ENCODE measurements at regions not wholly inside any gene's neighbourhood (a gene's known extent, or its start where the extent isn't known, plus 50 kb on each side); places are given as distances from the start of the nearest gene placed in this dataset.

DNA sequence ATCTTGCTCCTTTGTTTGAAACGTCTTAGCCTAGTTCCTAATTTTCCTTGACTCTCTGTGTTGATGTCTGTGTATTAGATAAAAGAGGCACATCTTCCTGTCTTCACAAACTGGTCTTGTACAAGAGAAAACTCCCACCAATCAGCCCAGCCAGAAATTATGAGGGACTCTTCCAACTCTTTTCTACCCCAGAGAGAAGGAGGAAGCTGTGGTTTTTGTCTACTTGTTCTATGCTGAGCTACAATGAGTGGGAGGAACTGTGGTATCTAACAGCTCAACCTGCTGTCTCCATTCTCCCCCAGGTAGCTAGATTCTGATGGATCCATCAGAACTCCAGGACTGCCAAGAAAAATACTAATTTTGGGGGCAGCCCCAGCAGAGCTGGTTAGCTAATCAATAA is 392.5 kb downstream of the HS3ST3B1 start:
- Histone ChIP-seq H3K9me3 (no peaks in the 10 kb centered on the region), H3K36me3 (no peaks in the 10 kb centered on the region), H3K4me3 (no peak overlapping the region), H3K27me3 (no peaks in the 10 kb centered on the region), H3K9ac (ENCODE audit: low read depth in 2 of 2, low read length in 2 of 2) (no peak overlapping the region), H3K27ac (no peak overlapping the region), H3K4me1 (no peaks in the 10 kb centered on the region)
- intact Hi-C loops (cut with DNase I) = no loop called here
- TF ChIP-seq, protein P1, sequence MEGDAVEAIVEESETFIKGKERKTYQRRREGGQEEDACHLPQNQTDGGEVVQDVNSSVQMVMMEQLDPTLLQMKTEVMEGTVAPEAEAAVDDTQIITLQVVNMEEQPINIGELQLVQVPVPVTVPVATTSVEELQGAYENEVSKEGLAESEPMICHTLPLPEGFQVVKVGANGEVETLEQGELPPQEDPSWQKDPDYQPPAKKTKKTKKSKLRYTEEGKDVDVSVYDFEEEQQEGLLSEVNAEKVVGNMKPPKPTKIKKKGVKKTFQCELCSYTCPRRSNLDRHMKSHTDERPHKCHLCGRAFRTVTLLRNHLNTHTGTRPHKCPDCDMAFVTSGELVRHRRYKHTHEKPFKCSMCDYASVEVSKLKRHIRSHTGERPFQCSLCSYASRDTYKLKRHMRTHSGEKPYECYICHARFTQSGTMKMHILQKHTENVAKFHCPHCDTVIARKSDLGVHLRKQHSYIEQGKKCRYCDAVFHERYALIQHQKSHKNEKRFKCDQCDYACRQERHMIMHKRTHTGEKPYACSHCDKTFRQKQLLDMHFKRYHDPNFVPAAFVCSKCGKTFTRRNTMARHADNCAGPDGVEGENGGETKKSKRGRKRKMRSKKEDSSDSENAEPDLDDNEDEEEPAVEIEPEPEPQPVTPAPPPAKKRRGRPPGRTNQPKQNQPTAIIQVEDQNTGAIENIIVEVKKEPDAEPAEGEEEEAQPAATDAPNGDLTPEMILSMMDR (IDR thresholded peaks at IDR 0.05) = no peak
- DNase-seq = no peak

DNA sequence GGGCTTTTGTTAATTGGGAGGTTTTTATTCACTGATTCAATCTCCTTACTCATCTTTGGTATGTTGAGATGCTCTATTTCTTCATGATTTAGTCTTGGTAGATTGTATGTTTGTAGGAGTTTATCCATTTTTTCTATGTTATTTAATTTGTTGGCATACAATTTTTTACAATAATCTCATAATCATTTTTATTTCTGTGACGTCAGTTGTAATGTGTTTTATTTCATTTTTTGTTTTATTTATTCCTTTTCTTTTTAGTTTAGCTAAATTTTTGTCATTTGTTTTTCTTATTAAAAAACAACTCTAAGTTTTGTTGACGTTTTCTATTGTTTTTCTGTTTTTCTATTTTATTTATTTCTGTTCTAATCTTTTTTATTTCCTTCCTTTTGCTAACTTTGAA is 389.8 kb downstream of the HS3ST3B1 start:
- H3K4me3 ChIP-seq = no peak overlapping the region
- H3K27me3 ChIP-seq = no peaks in the 10 kb centered on the region
- H3K9ac ChIP-seq (ENCODE audit: low read depth in 2 of 2, low read length in 2 of 2) = no peak overlapping the region
- TF ChIP-seq, protein P1 (IDR thresholded peaks at IDR 0.05) = no peak
- DNase-seq = no peak
- intact Hi-C loops (cut with DNase I) = no loop called here
- H3K9me3 ChIP-seq = no peaks in the 10 kb centered on the region
- H3K27ac ChIP-seq = no peak overlapping the region
- H3K36me3 ChIP-seq = no peaks in the 10 kb centered on the region
- no peaks in the 10 kb centered on the region for H3K4me1 ChIP-seq

DNA sequence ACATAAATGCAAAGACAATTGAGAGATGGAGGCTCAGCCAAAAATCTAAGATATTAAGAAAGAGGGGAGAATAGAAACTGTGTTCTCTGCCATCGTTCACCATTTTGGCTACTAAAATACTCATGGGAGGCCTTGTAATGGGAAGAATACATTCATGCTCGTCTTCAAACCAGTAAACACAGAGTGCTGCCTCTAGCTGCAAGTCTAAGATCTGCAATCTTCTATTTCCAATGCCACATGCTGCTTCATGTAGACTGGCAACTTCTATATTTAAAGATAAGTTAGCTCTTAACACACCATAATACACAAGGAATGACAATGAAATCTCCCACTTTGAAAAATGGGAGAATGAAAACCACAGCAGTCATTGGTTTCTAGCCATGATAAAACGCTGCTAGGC is 387.3 kb downstream of the HS3ST3B1 start:
- intact Hi-C loops (cut with DNase I) = no loop called here
- TF ChIP-seq, protein P1 (IDR thresholded peaks at IDR 0.05) = no peak
- Histone ChIP-seq H3K9me3 (no peaks in the 10 kb centered on the region), H3K4me3 (no peak overlapping the region), H3K27me3 (no peaks in the 10 kb centered on the region), H3K27ac (no peak overlapping the region), H3K4me1 (no peaks in the 10 kb centered on the region), H3K9ac (ENCODE audit: low read depth in 2 of 2, low read length in 2 of 2) (no peak overlapping the region), H3K36me3 (no peaks in the 10 kb centered on the region)
- DNase-seq = no peak

DNA sequence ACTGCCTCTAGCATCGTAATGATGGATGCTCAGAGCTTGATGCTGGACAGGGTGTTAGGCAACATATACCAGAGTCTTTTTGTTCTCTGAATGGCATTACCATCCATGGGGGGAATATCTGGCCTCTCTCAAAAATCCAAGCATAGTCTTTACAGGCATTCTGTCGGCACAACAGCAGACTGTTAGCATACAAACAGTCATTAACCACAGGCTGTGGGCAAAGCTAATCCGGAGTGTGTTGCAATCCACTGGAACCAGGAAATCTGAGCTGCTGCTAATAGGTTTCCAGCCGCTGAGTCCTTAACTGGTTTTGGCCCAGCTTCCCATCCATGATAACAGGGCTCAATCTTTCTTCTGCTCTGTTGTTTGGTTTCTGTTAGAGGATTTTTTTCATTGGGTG is 371.9 kb downstream of the HS3ST3B1 start:
- Histone ChIP-seq H3K4me3 (no peak overlapping the region), H3K9me3 (no peaks in the 10 kb centered on the region), H3K27me3 (no peaks in the 10 kb centered on the region), H3K36me3 (no peaks in the 10 kb centered on the region), H3K27ac (no peak overlapping the region), H3K9ac (ENCODE audit: low read depth in 2 of 2, low read length in 2 of 2) (no peak overlapping the region), H3K4me1 (no peaks in the 10 kb centered on the region)
- TF ChIP-seq, protein P1 (IDR thresholded peaks at IDR 0.05) = no peak
- intact Hi-C loops (cut with DNase I) = no loop called here
- peak; percentile 17 for DNase-seq

DNA sequence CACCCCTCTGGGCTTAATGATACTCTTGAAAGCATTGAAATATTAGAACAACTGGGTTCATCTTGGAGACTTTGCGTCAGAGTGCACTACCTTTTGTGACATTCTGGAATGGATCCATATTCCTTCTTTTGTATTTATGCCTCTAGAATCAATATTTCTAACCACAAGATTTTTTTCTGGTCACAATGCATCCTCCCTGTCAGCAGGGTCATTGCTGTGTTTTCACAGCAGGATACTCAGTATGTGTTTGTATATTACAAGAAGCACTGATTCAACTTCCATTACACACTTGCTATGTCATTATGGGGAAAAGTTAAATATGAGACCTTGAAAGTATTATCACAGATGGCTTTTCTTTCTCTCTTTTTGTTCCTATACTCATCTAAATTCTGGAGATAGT is 370.0 kb downstream of the HS3ST3B1 start:
- H3K27ac ChIP-seq = no peak overlapping the region

More for the DNA sequence above, 370.0 kb downstream of the HS3ST3B1 start:
- Histone ChIP-seq H3K4me1 (no peaks in the 10 kb centered on the region), H3K9me3 (no peaks in the 10 kb centered on the region), H3K4me3 (no peak overlapping the region), H3K9ac (ENCODE audit: low read depth in 2 of 2, low read length in 2 of 2) (no peak overlapping the region), H3K36me3 (no peaks in the 10 kb centered on the region), H3K27me3 (no peaks in the 10 kb centered on the region)
- no peak for DNase-seq
- TF ChIP-seq, protein P1 (IDR thresholded peaks at IDR 0.05) = no peak
- intact Hi-C loops (cut with DNase I) = no loop called here

Data from colonic mucosa (tissue), 4 donors.